ENCODE measurements at regions not wholly inside any gene's neighbourhood (a gene's known extent, or its start where the extent isn't known, plus 50 kb on each side); places are given as distances from the start of the nearest gene placed in this dataset.

GRCh38 chr3:22990291-22991200 is 212.6 kb upstream of the UBE2E2 start:
- no peak overlapping the region for H3K4me3 Mint-ChIP-seq
- peaks cover 0 to 17% (median under 1%) of the 10 kb centered on the region in 11 donors for H3K9me3 Mint-ChIP-seq
- H3K27ac ChIP-seq (ENCODE audit: low read depth, low read length) = no peak overlapping the region
- DNase-seq (no peak), ATAC-seq (no peak)
- H3K4me3 ChIP-seq (ENCODE audit: low read length) = no peak overlapping the region
- H3K9me3 ChIP-seq (ENCODE audit: control insufficient read depth in 2 of 3, low read length in 3 of 3) = peaks cover 0 to 5% (median 0%) of the 10 kb centered on the region in 3 experiments
- ChIA-PET POLR2A (no interaction called here), CTCF (no interaction called here)
- H3K27me3 ChIP-seq (ENCODE audit: control insufficient read depth in 2 of 2, insufficient read depth in 2 of 2, low read length in 2 of 2) = no peaks in the 10 kb centered on the region
- H3K27ac Mint-ChIP-seq = no peak overlapping the region
- H3K4me1 Mint-ChIP-seq = no peaks in the 10 kb centered on the region
- no peaks in the 10 kb centered on the region for H3K36me3 Mint-ChIP-seq
- intact Hi-C loops (cut with micrococcal nuclease) = no loop called here
- no peaks in the 10 kb centered on the region for H3K4me1 ChIP-seq (ENCODE audit: control insufficient read depth in 2 of 2, insufficient read depth in 2 of 2, low read length in 2 of 2)
- H3K27me3 Mint-ChIP-seq = peaks cover 0 to 9% (median 0%) of the 10 kb centered on the region in 5 donors
- H3K36me3 ChIP-seq (ENCODE audit: control insufficient read depth in 2 of 3, insufficient read depth in 3 of 3, low read length in 3 of 3) = no peaks in the 10 kb centered on the region

GRCh38 chr3:22994781-22995180 is 208.3 kb upstream of the UBE2E2 start:
- POLR2A ChIA-PET = no interaction called here
- CTCF ChIA-PET = no interaction called here
- Mint-ChIP-seq H3K27me3 (peaks cover 0 to under 1% (median 0%) of the 10 kb centered on the region in 5 donors), H3K9me3 (peaks cover 0 to 2% (median 0%) of the 10 kb centered on the region in 11 donors), H3K27ac (no peak overlapping the region), H3K36me3 (no peaks in the 10 kb centered on the region), H3K4me3 (no peak overlapping the region), H3K4me1 (no peaks in the 10 kb centered on the region)
- no peaks in the 10 kb centered on the region for H3K36me3 ChIP-seq (ENCODE audit: control insufficient read depth in 2 of 3, insufficient read depth in 3 of 3, low read length in 3 of 3)
- H3K9me3 ChIP-seq (ENCODE audit: control insufficient read depth in 2 of 3, low read length in 3 of 3) = no peaks in the 10 kb centered on the region
- no peak for ATAC-seq
- DNase-seq = no peak
- H3K27me3 ChIP-seq (ENCODE audit: control insufficient read depth in 2 of 2, insufficient read depth in 2 of 2, low read length in 2 of 2) = no peaks in the 10 kb centered on the region
- H3K4me1 ChIP-seq (ENCODE audit: control insufficient read depth in 2 of 2, insufficient read depth in 2 of 2, low read length in 2 of 2) = no peaks in the 10 kb centered on the region
- intact Hi-C loops (cut with micrococcal nuclease) = no loop called here
- H3K4me3 ChIP-seq (ENCODE audit: low read length) = no peak overlapping the region
- no peak overlapping the region for H3K27ac ChIP-seq (ENCODE audit: low read depth, low read length)

GRCh38 chr3:22996920-22997571 is 206.1 kb upstream of the UBE2E2 start:
- H3K27ac ChIP-seq (ENCODE audit: low read depth, low read length) = no peak overlapping the region
- H3K4me3 ChIP-seq (ENCODE audit: low read length) = no peak overlapping the region
- H3K36me3 ChIP-seq (ENCODE audit: control insufficient read depth in 2 of 3, insufficient read depth in 3 of 3, low read length in 3 of 3) = no peaks in the 10 kb centered on the region
- Mint-ChIP-seq H3K27me3 (no peaks in the 10 kb centered on the region), H3K4me3 (no peak overlapping the region), H3K9me3 (no peaks in the 10 kb centered on the region), H3K27ac (no peak overlapping the region), H3K4me1 (no peaks in the 10 kb centered on the region), H3K36me3 (no peaks in the 10 kb centered on the region)
- no peaks in the 10 kb centered on the region for H3K27me3 ChIP-seq (ENCODE audit: control insufficient read depth in 2 of 2, insufficient read depth in 2 of 2, low read length in 2 of 2)
- POLR2A ChIA-PET = no interaction called here
- no peaks in the 10 kb centered on the region for H3K4me1 ChIP-seq (ENCODE audit: control insufficient read depth in 2 of 2, insufficient read depth in 2 of 2, low read length in 2 of 2)
- CTCF ChIA-PET = no interaction called here
- ATAC-seq (no peak), DNase-seq (no peak)
- intact Hi-C loops (cut with micrococcal nuclease) = no loop called here
- H3K9me3 ChIP-seq (ENCODE audit: control insufficient read depth in 2 of 3, low read length in 3 of 3) = no peaks in the 10 kb centered on the region

DNA sequence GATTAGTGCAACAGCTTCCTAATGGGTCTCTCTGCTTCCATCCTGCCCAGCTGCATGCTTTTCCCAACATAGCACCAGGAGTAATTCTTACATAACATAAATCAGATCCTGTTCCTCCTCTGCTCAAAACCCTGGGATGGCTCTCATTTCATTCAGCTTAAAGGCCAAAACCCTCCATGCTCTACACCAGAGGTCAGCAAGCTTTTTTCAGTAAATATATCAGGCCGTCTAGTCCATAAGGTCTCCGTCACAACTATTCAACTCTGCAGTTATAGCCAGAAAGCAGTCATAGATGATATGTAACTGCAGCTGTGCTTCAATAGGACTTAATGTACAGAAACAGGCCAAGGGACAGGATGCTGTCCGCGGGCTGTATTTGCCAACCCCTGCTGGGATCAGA is 202.8 kb upstream of the UBE2E2 start:
- Mint-ChIP-seq H3K4me3 (no peak overlapping the region), H3K27me3 (no peaks in the 10 kb centered on the region), H3K9me3 (no peaks in the 10 kb centered on the region), H3K36me3 (no peaks in the 10 kb centered on the region), H3K4me1 (no peaks in the 10 kb centered on the region), H3K27ac (no peak overlapping the region)
- ChIA-PET CTCF (no interaction called here), POLR2A (no interaction called here)
- no peak for ATAC-seq
- no peak overlapping the region for H3K4me3 ChIP-seq (ENCODE audit: low read length)
- no peaks in the 10 kb centered on the region for H3K4me1 ChIP-seq (ENCODE audit: control insufficient read depth in 2 of 2, insufficient read depth in 2 of 2, low read length in 2 of 2)
- H3K36me3 ChIP-seq (ENCODE audit: control insufficient read depth in 2 of 3, insufficient read depth in 3 of 3, low read length in 3 of 3) = no peaks in the 10 kb centered on the region
- intact Hi-C loops (cut with micrococcal nuclease) = no loop called here
- no peaks in the 10 kb centered on the region for H3K27me3 ChIP-seq (ENCODE audit: control insufficient read depth in 2 of 2, insufficient read depth in 2 of 2, low read length in 2 of 2)
- H3K27ac ChIP-seq (ENCODE audit: low read depth, low read length) = no peak overlapping the region
- no peaks in the 10 kb centered on the region for H3K9me3 ChIP-seq (ENCODE audit: control insufficient read depth in 2 of 3, low read length in 3 of 3)
- no peak for DNase-seq

DNA sequence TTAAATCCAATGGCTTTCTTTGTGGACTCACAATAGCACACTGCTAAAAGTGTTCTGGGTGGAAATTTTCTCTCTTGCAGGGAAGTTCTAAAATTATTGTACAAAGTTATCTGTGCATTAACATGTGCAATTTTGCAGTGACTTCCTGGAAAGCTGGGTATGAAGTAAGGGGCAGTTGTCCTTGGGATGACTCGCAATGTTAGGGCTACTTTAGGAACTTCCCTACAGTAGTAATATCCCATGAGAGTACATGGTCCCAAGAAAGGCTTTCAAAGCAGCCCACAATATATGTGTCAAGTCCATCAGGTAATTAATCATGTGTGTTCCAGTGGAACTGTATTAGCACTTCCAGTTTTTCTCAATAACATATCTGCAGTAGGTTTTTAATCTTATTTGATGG is 201.0 kb upstream of the UBE2E2 start:
- no peaks in the 10 kb centered on the region for H3K36me3 ChIP-seq (ENCODE audit: control insufficient read depth in 2 of 3, insufficient read depth in 3 of 3, low read length in 3 of 3)
- H3K4me3 ChIP-seq (ENCODE audit: low read length) = no peak overlapping the region
- no peak for ATAC-seq
- no peaks in the 10 kb centered on the region for H3K9me3 Mint-ChIP-seq
- H3K36me3 Mint-ChIP-seq = no peaks in the 10 kb centered on the region
- H3K9me3 ChIP-seq (ENCODE audit: control insufficient read depth in 2 of 3, low read length in 3 of 3) = no peaks in the 10 kb centered on the region
- no peak overlapping the region for H3K27ac Mint-ChIP-seq
- no peaks in the 10 kb centered on the region for H3K27me3 Mint-ChIP-seq
- ChIA-PET POLR2A (no interaction called here), CTCF (no interaction called here)
- intact Hi-C loops (cut with micrococcal nuclease) = no loop called here
- H3K27ac ChIP-seq (ENCODE audit: low read depth, low read length) = no peak overlapping the region
- no peak for DNase-seq
- no peaks in the 10 kb centered on the region for H3K27me3 ChIP-seq (ENCODE audit: control insufficient read depth in 2 of 2, insufficient read depth in 2 of 2, low read length in 2 of 2)
- no peak overlapping the region for H3K4me3 Mint-ChIP-seq
- H3K4me1 ChIP-seq (ENCODE audit: control insufficient read depth in 2 of 2, insufficient read depth in 2 of 2, low read length in 2 of 2) = no peaks in the 10 kb centered on the region
- H3K4me1 Mint-ChIP-seq = no peaks in the 10 kb centered on the region

DNA sequence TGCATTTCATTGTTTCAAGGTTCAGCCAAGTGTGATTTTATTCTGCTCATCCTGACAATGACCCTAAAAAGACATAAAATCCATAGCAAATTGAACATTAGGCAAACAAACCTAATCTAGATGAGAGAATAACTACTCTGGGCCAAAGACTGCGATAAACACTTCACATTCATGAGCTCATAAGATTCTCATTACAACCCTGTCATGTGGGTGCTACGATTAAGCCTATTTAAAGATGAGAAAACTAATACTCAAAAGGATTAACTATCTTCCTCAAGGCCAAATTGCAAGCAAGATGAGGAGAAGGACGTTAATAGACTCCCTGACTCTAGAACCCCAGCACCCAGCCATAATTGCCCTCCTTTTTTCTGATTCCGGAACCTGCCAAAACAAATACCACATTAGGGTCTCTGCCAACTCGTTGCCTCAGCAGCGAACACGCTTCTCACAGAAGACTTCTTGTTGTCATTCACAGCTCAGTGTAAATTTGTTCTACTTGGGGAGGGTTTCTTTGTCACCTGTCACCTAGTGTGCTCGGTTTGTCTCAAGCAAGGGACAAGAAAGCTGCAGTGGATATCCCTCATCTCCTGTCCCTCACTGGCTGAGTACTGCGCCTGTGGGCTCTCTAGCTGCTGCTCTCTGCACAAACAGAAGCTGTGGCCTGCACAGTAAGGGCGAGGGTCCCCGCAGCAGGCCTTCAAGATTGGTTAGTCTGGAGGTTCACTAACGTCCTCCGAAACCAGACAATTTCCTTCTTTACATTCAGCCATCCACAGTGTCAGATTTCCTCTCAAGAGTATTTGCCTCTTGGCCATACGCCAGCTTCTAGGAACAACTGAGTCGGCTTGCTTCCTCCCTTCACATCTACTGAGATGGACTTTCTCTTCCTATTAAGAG is 200.0 kb upstream of the UBE2E2 start:
- ATAC-seq (no peak), DNase-seq (no peak)
- no peaks in the 10 kb centered on the region for H3K27me3 ChIP-seq (ENCODE audit: control insufficient read depth in 2 of 2, insufficient read depth in 2 of 2, low read length in 2 of 2)
- ChIA-PET CTCF (no interaction called here), POLR2A (no interaction called here)
- H3K27ac ChIP-seq (ENCODE audit: low read depth, low read length) = no peak overlapping the region
- H3K9me3 Mint-ChIP-seq = no peaks in the 10 kb centered on the region
- no peaks in the 10 kb centered on the region for H3K36me3 ChIP-seq (ENCODE audit: control insufficient read depth in 2 of 3, insufficient read depth in 3 of 3, low read length in 3 of 3)
- peaks cover 0 to under 1% (median 0%) of the 10 kb centered on the region in 5 donors for H3K27me3 Mint-ChIP-seq
- H3K4me1 Mint-ChIP-seq = no peaks in the 10 kb centered on the region
- no peaks in the 10 kb centered on the region for H3K36me3 Mint-ChIP-seq
- H3K9me3 ChIP-seq (ENCODE audit: control insufficient read depth in 2 of 3, low read length in 3 of 3) = no peaks in the 10 kb centered on the region
- H3K4me3 ChIP-seq (ENCODE audit: low read length) = no peak overlapping the region
- no peak overlapping the region for H3K4me3 Mint-ChIP-seq
- intact Hi-C loops (cut with micrococcal nuclease) = no loop called here
- no peaks in the 10 kb centered on the region for H3K4me1 ChIP-seq (ENCODE audit: control insufficient read depth in 2 of 2, insufficient read depth in 2 of 2, low read length in 2 of 2)
- no peak overlapping the region for H3K27ac Mint-ChIP-seq

Measured in naive thymus-derived CD4-positive, alpha-beta T cell (primary cell).